GM15510 (cell line): ENCODE measurements at regions not wholly inside any gene's neighbourhood (a gene's known extent, or its start where the extent isn't known, plus 50 kb on each side); places are given as distances from the start of the nearest gene placed in this dataset.

Experiments
- POLR2A ChIP-seq: IDR thresholded peaks from 3 replicates; pipeline ENCODE4 v1.6.1; 2011; ENCODE audit warnings: borderline replicate concordance; ENCODE audit not compliant: insufficient read length; ENCODE audit errors: extremely low read depth

DNA sequence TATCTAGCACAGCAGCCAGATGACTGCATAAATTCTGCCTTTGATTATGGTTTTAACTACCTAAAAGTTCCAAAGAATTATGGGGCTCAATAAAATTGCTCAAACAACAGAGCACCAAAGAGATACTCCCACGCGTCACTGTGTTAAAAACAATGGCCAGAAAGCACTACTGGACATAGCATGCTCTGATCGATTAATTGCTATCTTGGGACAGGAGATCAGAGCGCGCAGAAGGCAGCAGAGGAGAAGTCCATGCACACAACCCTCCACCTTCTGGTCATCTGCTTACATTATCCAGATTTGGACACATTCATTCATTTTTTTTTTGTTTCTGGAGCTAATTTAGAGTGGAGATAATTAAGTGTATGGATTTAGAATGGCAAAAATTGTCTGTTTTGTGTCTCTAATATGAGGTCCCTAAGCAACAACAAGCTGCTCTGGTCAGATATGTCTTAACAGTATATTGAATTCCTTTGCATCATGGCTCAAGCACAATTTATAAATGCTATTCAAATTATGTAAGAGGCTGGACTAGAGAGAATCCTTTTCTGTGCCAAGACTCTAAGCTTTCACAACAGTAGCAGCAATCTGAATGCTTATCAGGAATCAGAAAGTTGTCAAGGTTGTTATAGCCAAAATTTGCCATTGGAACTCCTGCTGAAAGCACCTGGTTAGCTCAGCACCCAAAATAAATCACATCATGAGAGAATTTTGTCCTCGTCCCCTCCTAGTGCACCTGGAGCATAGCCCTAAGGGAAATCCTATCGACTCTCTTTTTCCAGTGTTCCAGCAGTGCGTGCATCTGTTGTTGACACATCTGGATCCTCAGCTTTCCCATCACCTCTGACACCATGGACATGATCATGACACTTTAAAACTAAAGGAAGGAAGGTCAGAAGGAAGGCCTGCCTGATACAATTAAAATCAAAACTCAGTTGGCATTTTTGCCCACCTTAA, 98.6 kb upstream of the HMHB1 start:
- no peak for TF ChIP-seq POLR2A

DNA sequence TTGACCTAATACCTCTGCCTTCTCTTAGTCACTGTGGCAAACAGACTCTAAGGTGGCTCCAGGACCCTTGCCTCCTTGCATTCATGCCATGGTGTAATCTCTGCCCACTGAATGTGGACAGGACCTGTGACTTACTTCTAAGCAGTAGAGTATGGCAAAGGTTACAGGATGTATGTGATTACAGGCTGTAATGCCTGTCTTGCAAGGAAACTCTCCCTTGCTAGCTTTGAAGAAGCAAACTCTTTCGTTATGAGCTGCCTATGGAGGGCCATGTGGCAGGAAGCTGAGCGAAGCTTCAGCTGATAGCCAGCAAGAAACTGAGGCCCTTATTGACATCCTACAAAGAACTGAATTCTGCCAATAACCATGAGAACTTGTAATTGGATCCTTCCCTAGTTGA, 103.3 kb upstream of the HMHB1 start:
- no peak for TF ChIP-seq POLR2A

DNA sequence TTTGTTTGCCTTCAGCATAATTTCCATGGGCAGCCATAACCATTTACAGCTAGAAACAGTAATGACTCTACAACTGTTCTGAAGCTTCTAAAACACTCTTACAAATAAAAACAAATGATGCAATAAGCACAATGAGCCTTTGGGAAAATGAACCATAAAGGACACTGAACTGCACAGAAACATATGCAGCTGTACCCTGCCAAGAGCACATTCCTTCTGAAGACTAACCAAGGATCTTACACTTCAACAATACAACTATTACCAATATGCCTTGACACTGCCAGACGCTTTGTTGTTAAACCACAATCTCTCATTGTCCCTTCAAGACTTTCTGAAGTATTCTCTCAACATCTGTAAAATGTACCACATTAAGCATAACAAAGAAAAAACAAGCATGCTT, 104.2 kb upstream of the HMHB1 start:
- TF ChIP-seq POLR2A: no peak

DNA sequence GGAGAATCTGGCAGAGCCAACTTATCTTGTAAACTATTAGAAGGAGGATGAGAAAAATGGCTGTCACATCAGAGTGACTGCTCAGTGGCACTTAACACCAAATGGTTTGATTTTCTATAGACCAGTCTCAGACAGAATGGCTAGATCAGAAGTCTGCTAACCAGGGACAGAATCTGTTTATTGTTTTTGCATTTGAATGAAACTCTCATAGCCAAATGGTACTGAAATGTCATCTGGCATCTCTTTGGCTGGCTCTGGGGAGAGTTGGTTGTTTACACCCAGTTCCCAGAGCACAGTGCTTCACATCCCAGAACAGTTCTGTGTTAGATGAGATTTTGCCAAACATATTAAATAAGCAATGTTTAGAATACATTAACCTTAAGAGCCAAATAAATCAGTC, 106.6 kb upstream of the HMHB1 start:
- no peak for TF ChIP-seq POLR2A

DNA sequence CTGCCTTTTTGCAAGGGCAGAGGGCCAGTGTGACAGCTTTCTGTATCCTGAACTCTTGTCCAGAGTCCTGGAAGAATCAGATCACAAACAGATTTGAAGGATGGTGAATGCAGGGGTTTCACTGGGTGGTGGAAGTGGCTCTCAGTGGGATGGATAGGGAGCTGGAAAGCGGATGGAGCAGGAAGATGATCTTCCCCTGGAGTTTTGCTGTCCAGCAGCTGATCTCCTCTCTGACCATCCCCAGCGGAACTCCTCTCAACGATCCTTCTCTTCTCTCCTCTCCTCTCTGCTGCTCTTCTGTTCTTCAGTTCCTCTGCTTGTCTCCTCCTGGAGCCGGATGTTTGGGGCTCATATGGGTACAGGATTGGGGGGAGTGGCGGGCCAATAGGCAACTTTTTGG, 108.3 kb upstream of the HMHB1 start:
- TF ChIP-seq POLR2A: no peak

DNA sequence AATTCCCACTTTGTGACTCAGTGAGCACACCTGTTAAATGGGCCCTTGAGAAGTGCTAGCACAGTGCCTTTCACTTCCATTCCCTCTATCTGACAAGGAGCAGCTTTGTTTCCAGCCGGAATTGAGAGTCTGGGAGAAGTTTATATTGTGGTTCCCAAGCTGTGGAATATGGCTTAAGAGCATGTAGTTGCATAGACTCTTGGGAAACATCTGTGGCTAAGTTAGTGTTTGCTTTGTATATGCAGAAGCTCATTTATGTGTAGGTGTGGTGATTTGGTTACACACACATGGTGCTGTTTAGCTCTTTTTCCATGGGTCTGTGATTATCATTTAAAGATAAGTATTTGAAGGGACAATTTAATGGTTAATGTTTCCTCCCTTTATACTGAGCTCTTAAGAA, 110.5 kb upstream of the HMHB1 start:
- no peak for TF ChIP-seq POLR2A

DNA sequence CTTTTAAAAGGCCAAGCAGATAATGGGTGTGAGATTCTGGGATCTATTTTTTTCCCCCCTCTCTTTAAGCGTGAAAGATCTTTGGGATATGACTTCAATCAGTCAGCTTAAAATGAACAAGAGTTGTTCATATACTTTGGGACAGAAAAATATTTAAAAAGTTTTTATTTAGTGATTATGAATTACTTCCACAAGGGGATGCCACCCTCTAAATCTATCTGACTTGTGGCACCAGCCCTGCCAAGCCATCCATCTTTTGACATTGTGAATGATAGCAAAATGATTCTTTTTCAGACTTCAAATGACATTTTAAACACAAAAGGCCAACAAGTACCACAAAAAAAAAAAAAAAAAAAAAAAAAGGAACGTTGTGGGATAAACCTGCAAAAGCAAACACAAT, 111.0 kb upstream of the HMHB1 start:
- TF ChIP-seq POLR2A: no peak

DNA sequence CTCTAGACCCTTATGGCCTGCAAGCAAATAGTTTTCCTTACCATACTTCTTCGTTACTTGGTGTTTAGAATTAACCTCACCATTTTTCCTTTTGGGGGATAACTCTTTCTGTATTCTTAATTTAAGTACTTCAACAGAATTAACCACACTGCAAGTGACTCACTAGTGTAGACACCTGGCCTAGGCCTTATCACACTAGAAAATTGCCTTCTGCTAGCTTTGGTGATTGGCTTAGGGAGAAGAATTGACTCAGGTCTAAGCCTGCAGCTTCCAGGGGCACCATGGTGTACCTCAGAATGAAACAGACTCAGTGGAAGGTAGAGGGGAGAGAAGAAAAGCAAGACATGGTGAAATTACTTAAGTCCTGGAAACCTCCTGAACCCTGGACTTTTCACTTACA, 112.8 kb upstream of the HMHB1 start:
- no peak for TF ChIP-seq POLR2A

DNA sequence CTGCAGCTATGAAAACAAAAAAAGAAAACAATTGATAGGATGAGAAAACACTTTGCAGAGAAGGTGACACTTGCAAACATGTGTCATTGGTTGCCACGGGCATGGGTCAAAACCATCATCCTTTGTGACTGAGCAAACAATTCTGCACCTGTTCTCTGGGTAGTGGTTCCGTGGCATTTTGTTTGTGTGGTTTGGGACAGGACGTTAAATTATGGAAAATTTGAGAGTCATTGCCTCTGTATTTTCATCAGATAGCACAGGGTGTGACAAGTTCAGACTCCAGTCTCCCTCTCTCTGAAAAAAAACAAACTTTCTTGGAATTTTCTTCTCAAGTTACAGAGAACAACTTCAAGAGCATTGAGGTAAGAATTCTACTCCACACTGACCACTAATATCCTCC, 113.4 kb upstream of the HMHB1 start:
- TF ChIP-seq POLR2A: no peak

DNA sequence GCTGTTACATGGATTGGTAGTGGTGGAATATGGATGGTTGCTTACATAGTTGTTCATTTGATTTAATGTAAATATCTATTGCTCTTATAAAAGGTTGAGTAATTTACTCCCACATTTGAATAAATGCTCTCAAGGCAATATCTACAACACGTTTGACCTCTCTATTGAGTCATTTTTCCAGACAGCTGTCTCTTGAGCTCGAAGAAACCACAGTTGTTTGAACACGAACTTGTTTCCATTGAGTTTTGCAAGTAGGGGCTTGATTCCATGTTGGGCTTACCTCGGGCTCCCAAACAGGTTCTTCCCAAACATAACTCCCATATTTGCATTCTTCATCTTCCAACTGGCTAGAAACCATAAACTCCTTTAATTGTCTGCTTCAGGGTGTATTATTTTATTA, 115.0 kb upstream of the HMHB1 start:
- TF ChIP-seq POLR2A: no peak

DNA sequence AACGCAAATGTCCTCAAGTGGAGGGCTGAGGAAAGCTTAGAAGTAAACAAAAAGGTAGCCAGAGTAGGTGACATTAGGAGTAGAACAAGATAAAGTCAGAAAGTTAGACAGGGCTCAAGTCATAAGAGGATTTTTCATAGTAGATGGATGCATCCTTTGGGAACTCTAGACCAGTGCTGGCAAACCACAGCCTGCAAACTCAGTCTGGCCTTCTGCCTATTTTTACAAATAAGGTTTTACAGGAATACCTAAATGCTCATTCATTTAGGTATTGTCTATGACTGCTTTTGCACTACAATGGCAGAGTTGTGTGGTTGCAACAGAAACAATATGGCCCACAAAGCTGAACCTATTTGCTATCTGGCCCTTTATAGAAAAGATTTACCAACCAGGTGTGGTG, 116.0 kb upstream of the HMHB1 start:
- no peak for TF ChIP-seq POLR2A

DNA sequence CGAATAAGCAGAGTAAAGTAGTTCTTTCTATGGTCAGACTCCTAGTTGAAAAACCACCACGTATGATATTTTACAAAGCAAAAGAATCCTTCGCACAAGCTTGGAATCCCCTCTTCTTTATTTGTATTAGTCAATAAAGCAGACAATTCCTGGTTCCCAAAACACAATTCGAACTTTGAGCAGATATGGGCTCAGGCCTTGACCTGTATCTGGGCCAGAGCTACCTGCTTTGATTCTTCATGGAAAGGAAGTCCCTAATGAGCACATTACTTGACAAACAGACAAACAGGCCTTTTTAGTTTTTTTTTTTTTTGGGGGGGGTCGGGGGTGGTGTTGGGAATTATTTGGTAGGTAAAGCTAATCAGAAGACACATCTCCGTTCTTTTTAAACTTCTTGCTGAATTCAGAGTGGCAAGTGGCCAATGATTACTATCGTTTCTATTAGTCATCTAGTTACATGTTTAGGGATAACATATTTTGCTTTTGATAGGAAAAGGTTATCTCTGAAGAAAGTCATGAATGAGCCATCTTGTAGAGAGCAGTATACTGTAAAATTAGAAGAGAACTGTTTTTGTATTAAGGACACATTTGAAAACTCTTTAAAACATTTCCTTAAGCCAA, 116.6 kb upstream of the HMHB1 start:
- TF ChIP-seq POLR2A: no peak

DNA sequence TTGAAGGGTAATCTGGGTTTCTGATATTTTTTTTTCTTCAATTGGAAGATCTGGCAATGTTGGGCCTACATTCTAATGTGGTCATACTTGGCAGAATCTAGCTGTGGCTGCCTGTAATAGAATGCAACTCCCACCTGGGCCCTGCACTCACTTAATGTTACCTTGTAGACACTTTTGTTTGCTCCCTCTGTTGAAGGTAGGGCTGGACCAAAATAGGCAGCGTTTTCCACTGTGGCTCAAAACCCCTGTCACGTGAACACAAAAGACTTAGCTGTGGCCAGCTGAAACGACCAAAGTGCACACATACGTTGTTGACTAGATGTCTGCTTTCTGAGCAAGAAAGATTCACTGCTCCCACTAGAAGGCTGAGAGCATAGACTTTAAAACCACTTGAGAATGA, 117.6 kb upstream of the HMHB1 start:
- TF ChIP-seq POLR2A: no peak

DNA sequence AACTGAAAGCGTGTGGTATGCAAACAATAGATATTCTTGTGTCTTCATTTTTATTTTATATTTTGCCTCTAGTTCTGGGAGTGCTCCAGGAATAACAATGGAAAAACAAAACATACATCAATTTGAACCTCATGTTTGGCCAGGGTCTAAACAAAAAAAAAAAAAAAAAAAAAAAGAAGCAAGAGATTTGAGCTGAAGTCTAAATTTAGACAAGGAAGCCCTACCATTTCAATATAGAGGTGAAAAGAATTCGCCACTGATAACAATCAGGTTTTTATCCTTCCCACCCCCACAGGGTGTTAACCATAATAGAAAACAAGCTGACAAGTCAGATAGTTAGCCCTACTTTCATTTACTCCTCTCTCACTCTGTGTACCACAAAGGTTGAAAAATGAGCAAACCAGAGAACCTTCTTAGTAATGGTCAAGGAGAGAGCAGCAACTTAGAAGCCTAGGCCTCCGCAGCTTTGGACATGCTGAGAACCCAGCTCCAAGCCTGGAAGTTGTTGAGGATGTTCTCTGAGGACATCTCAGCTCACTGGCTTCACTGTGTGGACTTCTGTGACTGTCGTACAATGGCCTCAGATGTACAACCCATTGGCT, 118.2 kb upstream of the HMHB1 start:
- no peak for TF ChIP-seq POLR2A

DNA sequence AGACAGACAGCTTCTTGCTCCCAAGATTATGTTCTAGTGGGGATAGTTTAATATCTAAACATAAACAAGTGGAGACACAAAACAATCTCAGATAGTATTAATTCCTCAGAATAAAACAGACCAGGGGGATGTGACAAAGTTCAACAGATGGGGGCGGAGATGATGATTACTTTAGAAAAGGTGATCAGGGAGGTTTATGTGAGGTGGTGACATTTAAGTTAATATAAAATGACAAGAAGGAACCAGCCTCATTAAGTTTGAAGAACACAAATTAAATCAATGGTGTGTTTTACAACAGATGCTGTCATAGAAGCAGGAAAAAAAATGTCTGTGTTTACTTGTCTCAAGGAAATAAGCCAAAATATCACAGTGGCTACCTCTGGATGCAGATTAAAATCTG, 119.6 kb upstream of the HMHB1 start:
- no peak for TF ChIP-seq POLR2A

DNA sequence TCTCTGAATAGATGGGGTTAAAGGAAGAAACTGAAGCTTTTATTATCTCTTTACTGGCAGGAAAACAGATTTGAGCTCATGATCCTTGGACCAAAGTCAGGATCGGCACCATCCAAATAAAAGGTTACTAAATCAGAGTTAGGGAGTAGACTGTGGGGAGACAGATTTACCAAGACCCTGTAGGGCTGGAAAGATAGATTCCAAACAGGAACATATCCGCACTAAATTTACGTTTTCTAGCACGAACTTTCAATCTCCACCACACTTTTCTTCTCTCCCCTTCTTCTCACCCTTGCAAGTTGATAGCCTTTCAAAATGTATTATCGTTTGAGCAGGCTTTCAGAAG, 120.0 kb upstream of the HMHB1 start:
- TF ChIP-seq POLR2A: no peak
